ENCODE measurements at regions not wholly inside any gene's neighbourhood (a gene's known extent, or its start where the extent isn't known, plus 50 kb on each side); places are given as distances from the start of the nearest gene placed in this dataset.

- no peaks in the 10 kb centered on the region for H3K36me3 ChIP-seq (ENCODE audit: control insufficient read depth in 2 of 4, insufficient read depth in 4 of 4, low read length in 3 of 4)
- H2BK20ac ChIP-seq (ENCODE audit: low read length), result no peak overlapping the region
- no peak overlapping the region for H2AFZ ChIP-seq (ENCODE audit: low read length)
- no peaks in the 10 kb centered on the region for H3K23me2 ChIP-seq (ENCODE audit: low read depth, low read length)
- no peak overlapping the region for H2BK5ac ChIP-seq (ENCODE audit: low read depth, low read length)
- no peak overlapping the region for H4K5ac ChIP-seq (ENCODE audit: insufficient read length, low read depth, low read length)
- no peaks in the 10 kb centered on the region for H3K9me3 ChIP-seq (ENCODE audit: insufficient read depth in 2 of 2, low read depth in 1 of 2, low read length in 1 of 2)
- H3K4ac ChIP-seq (replicated peaks; ENCODE audit: insufficient read length, low read depth, low read length), result no peak overlapping the region
- H3K4me3 ChIP-seq (ENCODE audit: extremely low read depth in 1 of 4, insufficient read depth in 2 of 4, low read depth in 3 of 4, low read length in 4 of 4), result no peak overlapping the region
- H3K9ac ChIP-seq (replicated peaks in 1 of 4; ENCODE audit: extremely low read depth in 1 of 4, low read depth in 3 of 4, low read length in 3 of 4), result no peak overlapping the region
- no peak overlapping the region for H4K8ac ChIP-seq (ENCODE audit: extremely low read depth, insufficient read depth, low read length)
- H2BK12ac ChIP-seq (ENCODE audit: low read depth, low read length), result no peak overlapping the region
- FAIRE-seq, result no peak
- POLR2A ChIA-PET (ENCODE audit: partially characterized antibody), result no interaction called here
- H3K4me2 ChIP-seq (ENCODE audit: insufficient read depth in 1 of 2, low read depth in 2 of 2, low read length in 2 of 2), result no peak overlapping the region
- H3K18ac ChIP-seq (ENCODE audit: extremely low read depth, low read length), result no peak overlapping the region
- CTCF ChIA-PET (ENCODE audit: partially characterized antibody), result interaction anchor here (0.8 to 0.9 kb wide), 2 partner anchors 23 to 71 kb away, joined by 3 read pairs; no protein-coding TSS in a partner anchor
- H4K91ac ChIP-seq (replicated peaks; ENCODE audit: insufficient read length, low read length), result no peak overlapping the region
- no peak overlapping the region for H2BK120ac ChIP-seq (replicated peaks; ENCODE audit: low read depth, low read length)
- no peak overlapping the region for H3K14ac ChIP-seq (ENCODE audit: insufficient read length)
- H3K56ac ChIP-seq (replicated peaks; ENCODE audit: insufficient read length, low read depth, low read length), result no peak overlapping the region
- no peak overlapping the region for H2AK5ac ChIP-seq (ENCODE audit: low read depth, low read length)
- 93% methylated on average over 2 of the region's 2 CpGs; no CpG with 5 or more reads in 1 of the 2 experiments for whole genome bisulfite sequencing, 2 experiments (ENCODE audit: extremely low coverage in 1 of 2, insufficient coverage in 1 of 2, insufficient read length in 1 of 2, insufficient replicate concordance in 2 of 2, low coverage in 1 of 2, low lambda C conversion rate in 2 of 2, missing lambda C conversion rate in 1 of 2)
- H3K23ac ChIP-seq (ENCODE audit: insufficient read length), result no peak overlapping the region
- no peaks in the 10 kb centered on the region for H4K20me1 ChIP-seq (replicated peaks in 1 of 2; ENCODE audit: control insufficient read depth in 1 of 2, insufficient read depth in 2 of 2, low read length in 2 of 2)
- no peaks in the 10 kb centered on the region for H3K79me1 ChIP-seq (ENCODE audit: low read depth, low read length)
- H3K27ac ChIP-seq (ENCODE audit: low read depth, low read length), result no peak overlapping the region
- no peaks in the 10 kb centered on the region for H3K79me2 ChIP-seq (ENCODE audit: control insufficient read depth in 1 of 2, insufficient read depth in 2 of 2, low read length in 2 of 2)
- H3K4me1 ChIP-seq (replicated peaks in 1 of 4; ENCODE audit: control insufficient read depth in 3 of 4, insufficient read depth in 4 of 4, low read length in 3 of 4), result no peaks in the 10 kb centered on the region
- H3K27me3 ChIP-seq (replicated peaks in 1 of 4; ENCODE audit: control insufficient read depth in 3 of 4, extremely low read depth in 1 of 4, insufficient read depth in 3 of 4, low read length in 3 of 4), result no peaks in the 10 kb centered on the region
- no peak overlapping the region for H2BK15ac ChIP-seq (ENCODE audit: low read length)
- DNase-seq (ENCODE audit: low read depth in 1 of 2, low spot score in 2 of 2), result no peak
- TF ChIP-seq HDAC6 (IDR thresholded peaks at IDR 0.05; ENCODE audit: low read depth, low read length) (no peak), SP2 (IDR thresholded peaks at IDR 0.05; ENCODE audit: low read length) (no peak)
Observed at GRCh38 chr19:30781047-30781446, 408.9 kb downstream of the ZNF536 start.
